ENCODE measurements at regions not wholly inside any gene's neighbourhood (a gene's known extent, or its start where the extent isn't known, plus 50 kb on each side); places are given as distances from the start of the nearest gene placed in this dataset.
"Not testable (repeated sequence)": the region's sequence is repeated elsewhere in the genome, so short reads cannot be mapped to it uniquely, and the experiment has no call there.

- CTCF ChIA-PET: interaction anchor here (1.7 kb wide), 1 partner anchor 17 kb away, joined by 5 read pairs; no protein-coding TSS in a partner anchor
- no peak for TF ChIP-seq CTCF (IDR thresholded peaks at IDR 0.05; ENCODE audit: insufficient read depth, low read length, missing control alignments)
- POLR2A ChIA-PET: no interaction called here
- no peak for DNase-seq (ENCODE audit: low read depth, low spot score)
- H3K4me3 ChIP-seq (ENCODE audit: low read depth, low read length): no peak overlapping the region
Observed at GRCh38 chr5:96292582-96293247, 140.3 kb downstream of the PCSK1 start.

- POLR2A ChIA-PET; CTCF ChIA-PET; H3K4me3 ChIP-seq (ENCODE audit: low read depth, low read length); DNase-seq (ENCODE audit: low read depth, low spot score): not testable (repeated sequence)
Observed at GRCh38 chr5:96289287-96289686, 143.8 kb downstream of the PCSK1 start.

- H3K4me3 ChIP-seq (ENCODE audit: low read depth, low read length): no peak overlapping the region
- POLR2A ChIA-PET: no interaction called here
- no peak for TF ChIP-seq CTCF (IDR thresholded peaks at IDR 0.05; ENCODE audit: insufficient read depth, low read length, missing control alignments)
- DNase-seq (ENCODE audit: low read depth, low spot score): no peak
- CTCF ChIA-PET: no interaction called here
Observed at GRCh38 chr5:96288845-96289185, 144.2 kb downstream of the PCSK1 start.

- DNase-seq (ENCODE audit: low read depth, low spot score): no peak
- POLR2A ChIA-PET: no interaction called here
- CTCF ChIA-PET: no interaction called here
- no peak overlapping the region for H3K4me3 ChIP-seq (ENCODE audit: low read depth, low read length)
- TF ChIP-seq CTCF (IDR thresholded peaks at IDR 0.05; ENCODE audit: insufficient read depth, low read length, missing control alignments): no peak
Observed at GRCh38 chr5:96288166-96288844, 144.7 kb downstream of the PCSK1 start.

GRCh38 chr5:96287136-96287535, 145.9 kb downstream of the PCSK1 start:
- ChIA-PET POLR2A (no interaction called here), CTCF (no interaction called here)
- TF ChIP-seq CTCF (IDR thresholded peaks at IDR 0.05; ENCODE audit: insufficient read depth, low read length, missing control alignments): no peak
- DNase-seq (ENCODE audit: low read depth, low spot score): no peak
- no peak overlapping the region for H3K4me3 ChIP-seq (ENCODE audit: low read depth, low read length)

- ChIA-PET POLR2A (no interaction called here), CTCF (interaction anchor here (1.0 to 2.1 kb wide), 4 partner anchors 9 to 52 kb away, joined by 3 to 7 read pairs (median 4); no protein-coding TSS in a partner anchor)
- no peak for DNase-seq (ENCODE audit: low read depth, low spot score)
- TF ChIP-seq CTCF (IDR thresholded peaks at IDR 0.05; ENCODE audit: insufficient read depth, low read length, missing control alignments): no peak
- H3K4me3 ChIP-seq (ENCODE audit: low read depth, low read length): no peak overlapping the region
Observed at GRCh38 chr5:96285823-96286222, 147.2 kb downstream of the PCSK1 start.

All from AG04449 (cell line).